ENCODE measurements at regions not wholly inside any gene's neighbourhood (a gene's known extent, or its start where the extent isn't known, plus 50 kb on each side); places are given as distances from the start of the nearest gene placed in this dataset.

- TF ChIP-seq POLR2A (IDR thresholded peaks at IDR 0.05) (no peak), CTCF (IDR thresholded peaks at IDR 0.05 in 4 of 5, conservative IDR thresholded peaks at IDR 0.05 in 1 of 5) (no peak)
These were observed 144.2 kb downstream of the KLF6 start for GRCh38 chr10:3640816-3641215.

All from gastrocnemius medialis (tissue), 4 donors.